ENCODE measurements at regions not wholly inside any gene's neighbourhood (a gene's known extent, or its start where the extent isn't known, plus 50 kb on each side); places are given as distances from the start of the nearest gene placed in this dataset.

DNA sequence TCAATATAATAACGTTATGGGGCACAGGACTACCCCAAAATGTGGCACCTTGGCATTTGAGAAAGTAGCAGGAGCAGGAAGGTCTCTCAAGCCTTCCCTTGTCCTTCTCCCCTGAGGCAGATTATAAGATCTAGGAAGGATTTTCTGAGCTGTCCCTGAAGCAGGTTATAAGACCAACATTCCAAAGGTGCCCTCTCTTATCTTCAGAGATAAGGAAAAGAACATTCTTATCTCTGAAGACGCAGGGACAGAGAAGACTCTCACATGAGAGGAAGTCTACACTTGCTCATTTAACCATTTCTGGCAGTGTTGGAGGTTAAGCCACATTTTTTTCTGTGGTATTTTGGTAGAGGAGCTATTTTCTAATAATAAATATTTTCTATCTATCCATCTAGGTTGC, 437.9 kb upstream of the MAOA start:
- Histone ChIP-seq H2BK5ac (ENCODE audit: low read length) (no peak overlapping the region), H4K8ac (ENCODE audit: low read depth, low read length) (no peak overlapping the region), H3K4me1 (ENCODE audit: control insufficient read depth, low read depth, low read length) (no peaks in the 10 kb centered on the region), H3K4me2 (ENCODE audit: low read length) (no peak overlapping the region), H4K5ac (ENCODE audit: low read length) (no peak overlapping the region), H3K18ac (ENCODE audit: low read length) (no peak overlapping the region), H3K4ac (ENCODE audit: low read depth, low read length) (no peak overlapping the region), H3K27ac (ENCODE audit: low read depth, low read length) (no peak overlapping the region), H3K79me1 (ENCODE audit: low read length) (no peaks in the 10 kb centered on the region), H3K36me3 (ENCODE audit: control insufficient read depth, insufficient read depth, low read length) (no peaks in the 10 kb centered on the region), H3K56ac (ENCODE audit: low read length) (no peak overlapping the region), H3K79me2 (ENCODE audit: control insufficient read depth, insufficient read depth, low read length) (no peaks in the 10 kb centered on the region), H2BK15ac (replicated peaks; ENCODE audit: low read depth) (no peak overlapping the region), H2AK5ac (ENCODE audit: low read length) (no peak overlapping the region), H3K23ac (ENCODE audit: low read length) (no peak overlapping the region), H3K9ac (ENCODE audit: low read length) (no peak overlapping the region), H2BK120ac (ENCODE audit: low read depth, low read length) (no peak overlapping the region), H3K27me3 (ENCODE audit: insufficient read depth, low read length, poor library complexity) (no peaks in the 10 kb centered on the region), H3K4me3 (ENCODE audit: low read length) (no peak overlapping the region)
- no CpG with 5 or more reads among the region's 2 CpGs for WGBS (ENCODE audit: extremely low coverage, insufficient coverage, low lambda C conversion rate)
- peak; percentile 64 for DNase-seq

- Histone ChIP-seq H3K36me3 (ENCODE audit: control insufficient read depth, insufficient read depth, low read length) (no peaks in the 10 kb centered on the region), H3K56ac (ENCODE audit: low read length) (no peak overlapping the region), H3K79me2 (ENCODE audit: control insufficient read depth, insufficient read depth, low read length) (no peaks in the 10 kb centered on the region), H3K9ac (ENCODE audit: low read length) (no peak overlapping the region), H3K23ac (ENCODE audit: low read length) (no peak overlapping the region), H3K27me3 (ENCODE audit: insufficient read depth, low read length, poor library complexity) (no peaks in the 10 kb centered on the region), H2BK15ac (replicated peaks; ENCODE audit: low read depth) (no peak overlapping the region), H3K4me2 (ENCODE audit: low read length) (no peak overlapping the region), H3K18ac (ENCODE audit: low read length) (no peak overlapping the region), H3K4ac (ENCODE audit: low read depth, low read length) (no peak overlapping the region), H4K8ac (ENCODE audit: low read depth, low read length) (no peak overlapping the region), H3K27ac (ENCODE audit: low read depth, low read length) (no peak overlapping the region), H3K79me1 (ENCODE audit: low read length) (no peaks in the 10 kb centered on the region), H4K5ac (ENCODE audit: low read length) (no peak overlapping the region), H3K4me3 (ENCODE audit: low read length) (no peak overlapping the region), H2AK5ac (ENCODE audit: low read length) (no peak overlapping the region), H3K4me1 (ENCODE audit: control insufficient read depth, low read depth, low read length) (no peaks in the 10 kb centered on the region), H2BK120ac (ENCODE audit: low read depth, low read length) (no peak overlapping the region), H2BK5ac (ENCODE audit: low read length) (no peak overlapping the region)
- DNase-seq: no peak
Measured at GRCh38 chrX:43224496-43224895, 431.6 kb upstream of the MAOA start.

DNA sequence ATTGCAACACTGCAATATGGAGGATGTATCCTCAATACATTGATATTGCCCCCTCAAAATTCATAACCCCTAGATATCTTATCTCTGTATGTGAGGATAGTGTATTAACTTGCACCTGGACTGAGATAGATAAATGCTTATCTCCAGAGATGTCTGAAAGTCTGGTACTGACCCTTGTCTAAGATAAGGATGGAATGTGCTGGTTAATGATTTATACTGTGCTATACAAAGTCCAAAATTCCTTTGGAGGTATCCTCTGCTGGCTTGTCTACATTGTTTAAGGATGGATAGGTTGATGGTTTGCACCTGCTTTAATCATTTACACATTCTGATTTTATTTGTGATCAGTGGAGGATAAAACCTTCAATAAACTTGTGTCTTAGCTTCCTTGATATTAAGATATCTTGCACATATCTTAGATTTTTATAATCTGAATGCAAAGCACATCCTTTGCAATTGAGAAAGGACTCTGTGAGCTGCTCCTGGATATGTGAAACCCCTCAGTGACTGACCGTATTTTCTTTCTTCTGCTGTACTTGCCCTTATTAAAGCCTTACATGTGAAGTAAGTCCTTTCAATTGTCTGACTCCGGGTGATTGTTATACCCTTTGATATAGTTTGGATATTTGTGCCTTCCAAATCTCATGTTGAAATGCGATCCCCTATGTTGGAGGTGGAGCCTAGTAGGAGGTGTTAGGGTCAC, 430.3 kb upstream of the MAOA start:
- Histone ChIP-seq H3K23ac (ENCODE audit: low read length) (no peak overlapping the region), H2BK15ac (replicated peaks; ENCODE audit: low read depth) (no peak overlapping the region), H3K4ac (ENCODE audit: low read depth, low read length) (no peak overlapping the region), H3K36me3 (ENCODE audit: control insufficient read depth, insufficient read depth, low read length) (no peaks in the 10 kb centered on the region), H3K56ac (ENCODE audit: low read length) (no peak overlapping the region), H3K18ac (ENCODE audit: low read length) (no peak overlapping the region), H2BK5ac (ENCODE audit: low read length) (no peak overlapping the region), H3K79me1 (ENCODE audit: low read length) (no peaks in the 10 kb centered on the region), H2BK120ac (ENCODE audit: low read depth, low read length) (no peak overlapping the region), H3K27me3 (ENCODE audit: insufficient read depth, low read length, poor library complexity) (no peaks in the 10 kb centered on the region), H2AK5ac (ENCODE audit: low read length) (no peak overlapping the region), H3K4me3 (ENCODE audit: low read length) (no peak overlapping the region), H3K4me1 (ENCODE audit: control insufficient read depth, low read depth, low read length) (no peaks in the 10 kb centered on the region), H3K27ac (ENCODE audit: low read depth, low read length) (no peak overlapping the region), H4K8ac (ENCODE audit: low read depth, low read length) (no peak overlapping the region), H3K79me2 (ENCODE audit: control insufficient read depth, insufficient read depth, low read length) (no peaks in the 10 kb centered on the region), H3K9ac (ENCODE audit: low read length) (no peak overlapping the region), H3K4me2 (ENCODE audit: low read length) (no peak overlapping the region), H4K5ac (ENCODE audit: low read length) (no peak overlapping the region)
- WGBS (ENCODE audit: extremely low coverage, insufficient coverage, low lambda C conversion rate): no CpG with 5 or more reads among the region's 3 CpGs
- DNase-seq: no peak

- DNase-seq: no peak
Measured at GRCh38 chrX:43238461-43238945, 417.6 kb upstream of the MAOA start.

GRCh38 chrX:43239356-43239755, 416.7 kb upstream of the MAOA start:
- H3K23ac ChIP-seq (ENCODE audit: low read length): no peak overlapping the region
- H3K79me2 ChIP-seq (ENCODE audit: control insufficient read depth, insufficient read depth, low read length): no peaks in the 10 kb centered on the region
- no peak overlapping the region for H3K18ac ChIP-seq (ENCODE audit: low read length)
- H3K56ac ChIP-seq (ENCODE audit: low read length): no peak overlapping the region
- H3K4ac ChIP-seq (ENCODE audit: low read depth, low read length): no peak overlapping the region
- no peaks in the 10 kb centered on the region for H3K79me1 ChIP-seq (ENCODE audit: low read length)
- H4K8ac ChIP-seq (ENCODE audit: low read depth, low read length): no peak overlapping the region
- no peak overlapping the region for H3K4me2 ChIP-seq (ENCODE audit: low read length)
- H3K36me3 ChIP-seq (ENCODE audit: control insufficient read depth, insufficient read depth, low read length): no peaks in the 10 kb centered on the region
- no peak overlapping the region for H3K4me3 ChIP-seq (ENCODE audit: low read length)
- no peak overlapping the region for H2BK15ac ChIP-seq (replicated peaks; ENCODE audit: low read depth)
- H2AK5ac ChIP-seq (ENCODE audit: low read length): no peak overlapping the region
- no peaks in the 10 kb centered on the region for H3K27me3 ChIP-seq (ENCODE audit: insufficient read depth, low read length, poor library complexity)
- peak; percentile 66 for DNase-seq
- H2BK120ac ChIP-seq (ENCODE audit: low read depth, low read length): no peak overlapping the region
- no peak overlapping the region for H3K27ac ChIP-seq (ENCODE audit: low read depth, low read length)
- no peak overlapping the region for H4K5ac ChIP-seq (ENCODE audit: low read length)
- WGBS (ENCODE audit: extremely low coverage, insufficient coverage, low lambda C conversion rate): no CpG with 5 or more reads among the region's 4 CpGs
- H3K4me1 ChIP-seq (ENCODE audit: control insufficient read depth, low read depth, low read length): no peaks in the 10 kb centered on the region
- no peak overlapping the region for H3K9ac ChIP-seq (ENCODE audit: low read length)
- no peak overlapping the region for H2BK5ac ChIP-seq (ENCODE audit: low read length)

More at GRCh38 chrX:43238461-43238945, 417.6 kb upstream of the MAOA start:
- no peak overlapping the region for H4K8ac ChIP-seq (ENCODE audit: low read depth, low read length)
- H4K5ac ChIP-seq (ENCODE audit: low read length): no peak overlapping the region
- no peak overlapping the region for H3K56ac ChIP-seq (ENCODE audit: low read length)
- H2BK15ac ChIP-seq (replicated peaks; ENCODE audit: low read depth): no peak overlapping the region
- no peak overlapping the region for H3K4me3 ChIP-seq (ENCODE audit: low read length)
- H3K79me2 ChIP-seq (ENCODE audit: control insufficient read depth, insufficient read depth, low read length): no peaks in the 10 kb centered on the region
- no peak overlapping the region for H2BK120ac ChIP-seq (ENCODE audit: low read depth, low read length)
- no peak overlapping the region for H3K23ac ChIP-seq (ENCODE audit: low read length)
- H3K79me1 ChIP-seq (ENCODE audit: low read length): no peaks in the 10 kb centered on the region
- WGBS (ENCODE audit: extremely low coverage, insufficient coverage, low lambda C conversion rate): no CpG with 5 or more reads among the region's 1 CpG
- no peak overlapping the region for H2AK5ac ChIP-seq (ENCODE audit: low read length)
- no peaks in the 10 kb centered on the region for H3K36me3 ChIP-seq (ENCODE audit: control insufficient read depth, insufficient read depth, low read length)
- H3K4me1 ChIP-seq (ENCODE audit: control insufficient read depth, low read depth, low read length): no peaks in the 10 kb centered on the region
- peak overlapping the region; percentile 51 for H3K18ac ChIP-seq (ENCODE audit: low read length)
- H2BK5ac ChIP-seq (ENCODE audit: low read length): no peak overlapping the region
- no peak overlapping the region for H3K4me2 ChIP-seq (ENCODE audit: low read length)
- H3K9ac ChIP-seq (ENCODE audit: low read length): no peak overlapping the region
- no peak overlapping the region for H3K4ac ChIP-seq (ENCODE audit: low read depth, low read length)
- peak overlapping the region; percentile 66 for H3K27ac ChIP-seq (ENCODE audit: low read depth, low read length)
- H3K27me3 ChIP-seq (ENCODE audit: insufficient read depth, low read length, poor library complexity): no peaks in the 10 kb centered on the region

DNA sequence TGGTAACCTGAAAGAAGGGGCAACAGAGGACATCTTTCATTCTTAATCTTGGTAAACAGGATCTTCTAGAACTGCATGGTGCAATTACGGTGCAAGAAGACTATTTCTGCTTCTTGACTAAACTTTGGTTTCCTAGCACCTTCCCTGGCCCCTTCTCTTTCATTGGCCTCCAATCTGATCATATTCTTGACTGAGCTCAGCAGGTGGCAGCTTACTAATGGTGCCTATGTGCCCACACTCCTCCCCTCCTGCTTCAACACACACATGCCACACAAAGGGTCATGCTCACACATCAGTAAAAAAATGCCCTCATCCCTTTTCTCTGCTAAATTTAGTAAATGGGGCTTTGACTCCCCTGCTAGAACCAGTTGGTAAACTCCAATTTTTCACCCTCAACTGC, 400.5 kb upstream of the MAOA start:
- Histone ChIP-seq H3K9ac (ENCODE audit: low read length) (no peak overlapping the region), H3K79me2 (ENCODE audit: control insufficient read depth, insufficient read depth, low read length) (no peaks in the 10 kb centered on the region), H3K4me3 (ENCODE audit: low read length) (no peak overlapping the region), H3K56ac (ENCODE audit: low read length) (no peak overlapping the region), H3K27ac (ENCODE audit: low read depth, low read length) (no peak overlapping the region), H4K8ac (ENCODE audit: low read depth, low read length) (no peak overlapping the region), H3K18ac (ENCODE audit: low read length) (no peak overlapping the region), H3K4me2 (ENCODE audit: low read length) (no peak overlapping the region), H3K4me1 (ENCODE audit: control insufficient read depth, low read depth, low read length) (no peaks in the 10 kb centered on the region), H2BK5ac (ENCODE audit: low read length) (no peak overlapping the region), H3K79me1 (ENCODE audit: low read length) (no peaks in the 10 kb centered on the region), H3K27me3 (ENCODE audit: insufficient read depth, low read length, poor library complexity) (no peaks in the 10 kb centered on the region), H3K4ac (ENCODE audit: low read depth, low read length) (no peak overlapping the region), H2BK15ac (replicated peaks; ENCODE audit: low read depth) (no peak overlapping the region), H3K36me3 (ENCODE audit: control insufficient read depth, insufficient read depth, low read length) (no peaks in the 10 kb centered on the region), H3K23ac (ENCODE audit: low read length) (no peak overlapping the region), H2AK5ac (ENCODE audit: low read length) (no peak overlapping the region), H4K5ac (ENCODE audit: low read length) (no peak overlapping the region), H2BK120ac (ENCODE audit: low read depth, low read length) (no peak overlapping the region)
- no peak for DNase-seq
- WGBS (ENCODE audit: extremely low coverage, insufficient coverage, low lambda C conversion rate): no CpG with 5 or more reads among the region's 1 CpG

All from mesendoderm (in vitro differentiated cells).